ENCODE measurements at regions not wholly inside any gene's neighbourhood (a gene's known extent, or its start where the extent isn't known, plus 50 kb on each side); places are given as distances from the start of the nearest gene placed in this dataset.
"Not testable (repeated sequence)": the region's sequence is repeated elsewhere in the genome, so short reads cannot be mapped to it uniquely, and the experiment has no call there.

GRCh38 chr16:26595199-26595598, 471.5 kb upstream of the C16orf82 start:
- no peak for DNase-seq (ENCODE audit: low spot score)

GRCh38 chr16:26596033-26596432, 470.7 kb upstream of the C16orf82 start:
- DNase-seq (ENCODE audit: low spot score): not testable (repeated sequence)

DNA sequence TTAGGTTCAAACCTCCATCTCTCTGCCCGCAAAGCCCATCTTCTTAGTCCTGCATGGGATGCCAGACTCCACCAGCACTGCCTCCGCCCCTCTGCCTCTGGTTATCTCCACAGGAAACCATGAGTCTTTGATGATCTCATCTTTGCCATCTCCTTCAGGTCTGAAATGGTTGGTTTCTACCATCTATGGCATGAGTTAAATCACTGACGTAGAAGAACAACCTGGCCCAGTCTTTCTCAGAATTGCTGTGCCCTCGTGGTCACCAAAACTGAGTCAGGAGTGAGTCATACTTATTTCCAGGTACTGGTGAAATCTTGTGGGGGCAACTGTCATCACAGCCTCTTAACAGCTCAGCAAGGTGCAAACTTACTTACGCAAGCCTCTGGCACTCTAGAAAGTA, 468.7 kb upstream of the C16orf82 start:
- DNase-seq (ENCODE audit: low spot score): peak; percentile 32

DNA sequence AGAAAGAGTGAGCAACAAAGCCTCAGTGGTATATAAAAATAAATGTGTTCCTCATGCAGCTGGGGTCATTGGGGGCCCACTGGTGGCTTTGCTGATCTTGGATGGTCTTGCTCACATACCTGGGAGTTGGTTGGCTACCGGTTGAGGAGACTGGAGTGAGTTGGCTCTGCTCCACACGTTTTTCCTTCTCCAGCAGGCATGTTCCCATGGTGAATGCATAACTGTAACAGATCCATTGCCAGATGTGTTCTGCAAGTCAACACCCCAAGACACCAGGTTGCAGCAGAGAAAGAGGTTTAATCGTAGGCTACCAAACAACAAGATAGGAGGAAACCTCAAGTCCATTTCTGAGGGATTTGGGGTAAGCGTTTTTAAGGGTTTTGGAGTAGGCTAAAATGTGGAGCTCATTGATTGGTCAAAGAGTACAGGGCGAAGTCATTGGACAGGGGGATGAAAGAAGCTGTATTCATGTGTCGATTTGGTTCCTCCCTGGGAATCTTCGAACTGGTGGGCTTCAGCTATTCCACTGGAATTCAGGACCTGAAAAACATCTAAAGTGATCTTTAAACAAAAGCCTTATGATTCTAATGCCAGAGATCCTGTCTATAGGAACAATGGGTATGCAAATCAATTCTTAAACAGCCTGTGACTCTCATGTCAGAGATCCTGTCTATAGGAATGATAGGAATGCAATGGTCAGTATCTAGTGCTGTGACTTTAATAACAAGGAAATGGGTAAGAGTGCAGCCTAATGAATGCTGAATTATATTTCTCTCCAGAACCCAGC, 467.5 kb upstream of the C16orf82 start:
- no peak for DNase-seq (ENCODE audit: low spot score)

DNA sequence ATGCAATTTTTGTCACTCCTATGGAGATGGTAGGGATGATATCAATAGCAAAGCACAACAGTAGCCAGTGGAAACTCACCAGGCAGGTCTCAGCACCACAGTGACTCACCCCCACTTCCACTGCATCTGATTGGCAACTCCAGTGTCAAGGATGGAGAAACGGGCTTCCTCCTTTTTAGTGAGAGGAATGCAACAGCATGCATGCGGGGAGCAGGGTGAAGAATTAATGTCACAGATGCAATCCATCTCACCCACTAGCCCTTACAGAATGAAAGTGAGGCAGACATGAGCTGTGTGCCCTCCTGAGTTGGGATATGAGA, 467.0 kb upstream of the C16orf82 start:
- DNase-seq (ENCODE audit: low spot score): no peak

- DNase-seq (ENCODE audit: low spot score): no peak
Observed at GRCh38 chr16:26601335-26601734, 465.4 kb upstream of the C16orf82 start.

GRCh38 chr16:26605626-26606271, 461.0 kb upstream of the C16orf82 start:
- no peak for DNase-seq (ENCODE audit: low spot score)

- no peak for DNase-seq (ENCODE audit: low spot score)
Observed at GRCh38 chr16:26606381-26607150, 460.2 kb upstream of the C16orf82 start.

DNA sequence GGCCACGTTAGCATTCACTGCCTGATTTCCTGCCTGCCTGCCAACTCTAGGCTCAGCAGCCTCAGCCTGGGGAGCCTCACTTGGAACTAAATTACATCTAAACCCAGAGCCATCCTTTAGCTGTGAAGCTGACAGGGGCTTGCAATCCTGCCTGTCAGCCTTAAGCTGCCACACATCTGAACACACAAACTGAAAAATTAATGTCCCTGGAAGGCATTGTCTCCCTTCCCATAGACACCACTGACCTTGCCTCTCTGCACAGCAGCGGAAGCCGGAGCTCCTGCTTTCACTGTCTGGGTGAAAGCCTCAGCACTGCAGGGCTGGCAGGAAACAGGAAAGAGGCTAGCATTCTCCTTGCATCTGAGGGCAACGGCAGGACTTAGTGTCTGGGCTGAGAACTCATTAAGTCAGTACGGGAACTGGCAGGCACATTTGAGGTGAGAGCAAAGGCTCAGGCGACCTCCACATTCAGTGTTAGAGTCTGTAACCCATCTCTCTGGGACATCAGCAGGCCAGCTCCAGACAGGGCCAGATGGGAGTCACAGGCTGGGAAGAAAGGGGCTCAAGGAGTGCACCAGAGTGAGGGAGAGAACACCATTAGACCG, 452.4 kb upstream of the C16orf82 start:
- DNase-seq (ENCODE audit: low spot score): no peak

DNA sequence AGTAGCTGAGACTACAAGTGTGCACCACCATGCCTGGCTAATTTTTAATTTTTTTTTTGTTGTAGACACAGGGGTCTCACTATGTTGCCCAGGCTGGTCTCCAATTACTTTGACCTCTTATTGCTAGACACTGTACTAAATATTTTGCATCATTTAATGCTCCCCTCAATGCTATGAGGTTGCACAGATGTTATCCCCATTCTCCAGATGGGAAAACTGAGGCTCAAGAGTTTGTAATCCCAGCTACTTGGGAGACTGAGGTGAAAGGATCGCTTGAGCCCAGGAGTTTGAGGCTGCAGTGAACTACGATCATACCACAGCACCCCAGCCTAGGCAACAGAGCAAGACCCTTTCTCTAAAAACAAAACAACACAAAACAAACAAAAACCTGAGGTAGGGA, 443.3 kb upstream of the C16orf82 start:
- no peak for DNase-seq (ENCODE audit: low spot score)

- no peak for DNase-seq (ENCODE audit: low spot score)
Observed at GRCh38 chr16:26627958-26628357, 438.8 kb upstream of the C16orf82 start.

DNA sequence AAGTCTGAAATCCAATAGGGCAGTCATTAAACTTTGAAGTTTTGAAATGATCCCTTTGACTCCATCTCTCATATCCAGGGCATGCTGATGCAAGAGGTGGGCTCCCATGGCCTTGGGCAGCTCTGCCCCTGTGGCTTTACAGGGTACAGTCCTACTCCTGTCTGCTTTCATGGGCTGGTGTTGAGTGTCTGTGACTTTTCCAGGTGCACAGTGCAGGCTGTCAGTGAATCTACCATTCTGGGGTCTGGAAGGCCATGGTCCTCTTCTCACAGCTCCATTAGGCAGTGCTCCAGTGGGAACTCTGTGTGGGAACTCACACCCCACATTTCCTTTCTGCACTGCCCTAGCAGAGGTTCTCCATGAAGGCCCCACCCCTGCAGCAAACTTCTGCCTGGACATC, 435.4 kb upstream of the C16orf82 start:
- not testable (repeated sequence) for DNase-seq (ENCODE audit: low spot score)

DNA sequence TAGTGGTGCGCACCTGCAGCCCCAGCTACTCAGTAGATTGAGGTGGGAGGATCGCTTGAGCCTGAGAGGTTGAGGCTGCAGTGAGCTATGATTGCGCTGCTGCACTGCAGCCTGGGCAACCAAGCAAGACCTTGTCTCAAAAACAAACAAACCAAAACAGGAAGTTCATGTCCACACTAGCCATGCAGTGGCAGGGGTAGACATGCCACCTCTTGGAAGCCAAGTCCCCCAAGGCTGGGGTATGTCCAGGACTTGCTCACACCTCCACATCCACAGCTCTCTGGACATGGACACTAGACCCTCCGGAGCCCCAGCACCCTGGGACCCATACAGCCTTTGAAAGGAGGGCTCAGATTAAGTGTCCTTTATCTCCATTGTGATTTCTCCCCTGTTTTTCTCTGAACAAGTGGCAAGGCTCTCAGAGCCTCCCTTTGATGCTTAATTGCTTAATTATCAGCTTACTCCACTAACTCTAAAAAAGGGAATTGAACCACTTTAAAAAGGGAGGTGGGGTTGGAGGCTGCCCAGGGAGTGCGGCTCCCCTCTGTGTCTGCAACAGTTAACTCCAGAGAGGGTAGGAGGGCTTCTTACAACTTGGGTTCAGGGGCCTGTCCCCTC, 424.6 kb upstream of the C16orf82 start:
- no peak for DNase-seq (ENCODE audit: low spot score)

- DNase-seq (ENCODE audit: low spot score): no peak
Observed at GRCh38 chr16:26643519-26643918, 423.2 kb upstream of the C16orf82 start.

DNA sequence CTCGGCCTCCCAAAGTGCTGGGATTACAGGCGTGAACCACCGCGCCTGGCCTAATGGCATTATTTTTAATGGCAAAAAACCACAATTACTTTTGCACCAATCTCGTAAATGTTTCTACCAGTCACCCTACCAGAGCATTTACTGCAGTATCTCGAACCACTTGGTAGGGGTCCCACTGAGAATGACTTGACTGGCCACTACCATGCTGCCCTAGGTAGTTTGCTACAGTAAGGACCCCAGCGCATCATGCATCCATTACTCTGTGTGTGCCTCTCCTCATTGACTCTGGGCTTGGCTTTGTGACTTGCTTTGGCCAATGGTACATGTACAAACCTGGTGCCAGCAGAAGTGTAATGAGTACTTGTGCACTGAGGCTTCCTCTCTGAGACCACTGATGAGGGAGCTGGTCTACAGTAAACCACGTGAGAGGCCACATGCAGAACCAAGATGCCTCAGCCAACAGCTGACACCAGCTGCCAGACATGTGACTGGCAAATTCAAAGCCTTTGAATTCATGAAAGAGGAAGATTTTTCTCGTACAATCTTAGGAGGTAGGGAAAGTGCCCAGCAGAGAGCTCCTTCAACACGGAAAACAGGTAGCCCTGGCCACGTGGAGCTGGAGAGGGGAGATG, 421.7 kb upstream of the C16orf82 start:
- no peak for DNase-seq (ENCODE audit: low spot score)

DNA sequence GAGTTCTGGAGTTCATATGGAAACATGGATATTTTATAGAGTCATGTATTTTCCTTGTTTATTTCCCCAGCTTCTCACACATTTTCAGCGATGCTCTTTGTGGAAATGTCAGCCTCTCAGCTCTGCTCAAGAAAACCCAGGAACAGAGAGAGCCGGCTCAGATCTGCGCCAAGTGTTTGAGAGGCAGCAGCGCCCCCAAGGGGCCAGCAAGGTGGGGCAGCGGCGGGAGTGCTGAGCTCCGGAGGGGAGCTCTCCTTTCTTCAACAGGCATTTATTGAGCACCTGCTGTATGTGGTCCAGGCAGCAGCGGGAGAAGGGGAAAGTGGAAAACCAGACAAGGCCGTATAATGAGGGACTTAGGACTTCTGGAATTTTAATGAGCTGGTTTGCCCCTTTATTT, 421.1 kb upstream of the C16orf82 start:
- peak; percentile 30 for DNase-seq (ENCODE audit: low spot score)

DNA sequence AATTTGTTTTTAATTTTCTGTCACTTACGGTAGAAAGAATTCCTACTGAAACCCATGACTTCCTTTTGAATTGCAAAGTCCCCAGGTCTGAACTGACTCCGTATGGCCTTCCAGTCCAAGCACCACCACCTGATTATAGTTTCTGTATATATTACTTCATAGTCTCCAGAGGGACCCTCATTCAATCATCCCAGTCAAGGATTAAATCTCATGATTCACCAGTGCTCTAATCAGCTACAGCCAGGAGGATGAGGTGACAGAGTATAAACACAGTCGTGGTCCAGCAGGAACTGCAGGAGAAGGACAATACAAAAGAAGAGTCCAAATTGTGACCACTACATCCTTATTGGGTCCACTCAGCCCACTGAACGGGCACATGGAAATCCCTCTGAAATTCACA, 418.9 kb upstream of the C16orf82 start:
- DNase-seq (ENCODE audit: low spot score): no peak

- DNase-seq (ENCODE audit: low spot score): no peak
Observed at GRCh38 chr16:26648851-26649250, 417.9 kb upstream of the C16orf82 start.

GRCh38 chr16:26649381-26650045, 417.2 kb upstream of the C16orf82 start:
- DNase-seq (ENCODE audit: low spot score): no peak

DNA sequence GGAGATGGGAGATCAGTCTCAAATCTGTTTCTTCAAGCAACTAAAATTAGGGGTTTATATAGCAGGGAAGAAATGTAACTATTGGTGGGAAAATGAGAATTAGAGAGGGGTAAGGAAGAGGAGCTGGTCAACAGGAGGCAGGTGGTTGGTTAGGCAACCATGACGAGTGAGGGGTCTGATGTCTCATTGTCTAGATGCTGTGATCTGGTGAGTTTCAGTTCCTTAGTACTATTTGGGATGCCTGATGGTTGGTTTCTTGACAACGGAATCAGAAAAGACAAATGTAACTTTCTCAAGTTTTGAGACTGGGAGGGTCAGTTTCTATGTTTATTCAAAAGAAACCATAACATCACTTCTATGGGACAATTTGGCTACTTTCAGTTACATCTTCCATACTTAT, 415.3 kb upstream of the C16orf82 start:
- no peak for DNase-seq (ENCODE audit: low spot score)

DNA sequence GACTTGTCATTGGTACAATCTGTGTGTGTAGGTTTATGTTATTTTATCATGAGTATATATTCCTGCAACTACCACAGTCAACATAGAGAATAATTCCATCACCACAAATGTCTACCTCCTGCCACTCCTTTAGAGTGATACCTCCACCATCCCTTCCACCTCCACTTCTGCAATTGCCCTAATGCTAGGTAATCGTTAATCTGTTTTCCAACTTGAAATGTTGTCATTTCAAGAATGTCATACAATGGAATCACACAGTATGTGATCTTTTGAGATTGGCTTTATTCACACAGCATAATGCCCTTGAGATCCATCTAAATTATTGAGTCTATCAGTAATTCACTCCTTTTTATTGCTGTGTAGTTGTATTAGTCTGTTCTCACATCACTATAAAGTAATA, 414.8 kb upstream of the C16orf82 start:
- DNase-seq (ENCODE audit: low spot score): no peak

Data from putamen (tissue), 1 donor.